HL-60 (cell line): ENCODE measurements at regions not wholly inside any gene's neighbourhood (a gene's known extent, or its start where the extent isn't known, plus 50 kb on each side); places are given as distances from the start of the nearest gene placed in this dataset.

Source experiments
- CTCF ChIP-seq: IDR thresholded peaks from one replicate; pipeline ENCODE4 v1.5.1; 2011; ENCODE audit warnings: low read length, control low read depth, inconsistent platforms; ENCODE audit not compliant: insufficient read depth
- TF ChIP-seq, protein P1 (sequence below): IDR thresholded peaks from 2 replicates; pipeline ENCODE4 v1.6.1; 2012; ENCODE audit warnings: low read depth; ENCODE audit not compliant: insufficient replicate concordance

DNA sequence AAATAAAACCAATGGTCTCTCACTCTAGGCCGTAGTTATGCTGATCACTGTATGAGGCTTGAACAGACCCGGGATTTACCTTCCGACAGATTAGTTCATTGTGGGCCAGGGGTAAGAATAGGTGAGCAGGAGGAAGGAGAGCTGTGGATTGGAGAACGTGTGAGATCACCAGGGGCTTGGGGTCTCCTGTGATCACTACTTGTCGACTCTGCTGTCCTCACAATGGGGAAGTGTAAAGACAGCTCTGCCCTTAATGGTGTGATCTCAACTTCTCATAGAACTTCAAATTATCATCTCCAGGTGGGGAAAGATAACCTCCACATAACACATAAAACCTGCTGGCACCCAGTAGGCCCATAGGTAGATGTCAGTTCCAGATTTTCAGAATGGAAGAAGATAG, 56.2 kb upstream of the RPS6KA3 start:
- TF ChIP-seq CTCF = no peak
- TF ChIP-seq, protein P1, sequence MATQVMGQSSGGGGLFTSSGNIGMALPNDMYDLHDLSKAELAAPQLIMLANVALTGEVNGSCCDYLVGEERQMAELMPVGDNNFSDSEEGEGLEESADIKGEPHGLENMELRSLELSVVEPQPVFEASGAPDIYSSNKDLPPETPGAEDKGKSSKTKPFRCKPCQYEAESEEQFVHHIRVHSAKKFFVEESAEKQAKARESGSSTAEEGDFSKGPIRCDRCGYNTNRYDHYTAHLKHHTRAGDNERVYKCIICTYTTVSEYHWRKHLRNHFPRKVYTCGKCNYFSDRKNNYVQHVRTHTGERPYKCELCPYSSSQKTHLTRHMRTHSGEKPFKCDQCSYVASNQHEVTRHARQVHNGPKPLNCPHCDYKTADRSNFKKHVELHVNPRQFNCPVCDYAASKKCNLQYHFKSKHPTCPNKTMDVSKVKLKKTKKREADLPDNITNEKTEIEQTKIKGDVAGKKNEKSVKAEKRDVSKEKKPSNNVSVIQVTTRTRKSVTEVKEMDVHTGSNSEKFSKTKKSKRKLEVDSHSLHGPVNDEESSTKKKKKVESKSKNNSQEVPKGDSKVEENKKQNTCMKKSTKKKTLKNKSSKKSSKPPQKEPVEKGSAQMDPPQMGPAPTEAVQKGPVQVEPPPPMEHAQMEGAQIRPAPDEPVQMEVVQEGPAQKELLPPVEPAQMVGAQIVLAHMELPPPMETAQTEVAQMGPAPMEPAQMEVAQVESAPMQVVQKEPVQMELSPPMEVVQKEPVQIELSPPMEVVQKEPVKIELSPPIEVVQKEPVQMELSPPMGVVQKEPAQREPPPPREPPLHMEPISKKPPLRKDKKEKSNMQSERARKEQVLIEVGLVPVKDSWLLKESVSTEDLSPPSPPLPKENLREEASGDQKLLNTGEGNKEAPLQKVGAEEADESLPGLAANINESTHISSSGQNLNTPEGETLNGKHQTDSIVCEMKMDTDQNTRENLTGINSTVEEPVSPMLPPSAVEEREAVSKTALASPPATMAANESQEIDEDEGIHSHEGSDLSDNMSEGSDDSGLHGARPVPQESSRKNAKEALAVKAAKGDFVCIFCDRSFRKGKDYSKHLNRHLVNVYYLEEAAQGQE = no peak
